ENCODE measurements at regions not wholly inside any gene's neighbourhood (a gene's known extent, or its start where the extent isn't known, plus 50 kb on each side); places are given as distances from the start of the nearest gene placed in this dataset.

GRCh38 chr13:50123515-50123861, 108.2 kb downstream of the KCNRG start:
- TF ChIP-seq, protein P1, sequence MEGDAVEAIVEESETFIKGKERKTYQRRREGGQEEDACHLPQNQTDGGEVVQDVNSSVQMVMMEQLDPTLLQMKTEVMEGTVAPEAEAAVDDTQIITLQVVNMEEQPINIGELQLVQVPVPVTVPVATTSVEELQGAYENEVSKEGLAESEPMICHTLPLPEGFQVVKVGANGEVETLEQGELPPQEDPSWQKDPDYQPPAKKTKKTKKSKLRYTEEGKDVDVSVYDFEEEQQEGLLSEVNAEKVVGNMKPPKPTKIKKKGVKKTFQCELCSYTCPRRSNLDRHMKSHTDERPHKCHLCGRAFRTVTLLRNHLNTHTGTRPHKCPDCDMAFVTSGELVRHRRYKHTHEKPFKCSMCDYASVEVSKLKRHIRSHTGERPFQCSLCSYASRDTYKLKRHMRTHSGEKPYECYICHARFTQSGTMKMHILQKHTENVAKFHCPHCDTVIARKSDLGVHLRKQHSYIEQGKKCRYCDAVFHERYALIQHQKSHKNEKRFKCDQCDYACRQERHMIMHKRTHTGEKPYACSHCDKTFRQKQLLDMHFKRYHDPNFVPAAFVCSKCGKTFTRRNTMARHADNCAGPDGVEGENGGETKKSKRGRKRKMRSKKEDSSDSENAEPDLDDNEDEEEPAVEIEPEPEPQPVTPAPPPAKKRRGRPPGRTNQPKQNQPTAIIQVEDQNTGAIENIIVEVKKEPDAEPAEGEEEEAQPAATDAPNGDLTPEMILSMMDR (IDR thresholded peaks at IDR 0.05; ENCODE audit: borderline replicate concordance, extremely low read depth, low read length, poor library complexity, severe bottlenecking), result no peak
- no peak for TF ChIP-seq EZH2 (IDR thresholded peaks at IDR 0.05; ENCODE audit: borderline replicate concordance, low read depth, low read length, severe bottlenecking)
